ENCODE measurements at regions not wholly inside any gene's neighbourhood (a gene's known extent, or its start where the extent isn't known, plus 50 kb on each side); places are given as distances from the start of the nearest gene placed in this dataset.

DNA sequence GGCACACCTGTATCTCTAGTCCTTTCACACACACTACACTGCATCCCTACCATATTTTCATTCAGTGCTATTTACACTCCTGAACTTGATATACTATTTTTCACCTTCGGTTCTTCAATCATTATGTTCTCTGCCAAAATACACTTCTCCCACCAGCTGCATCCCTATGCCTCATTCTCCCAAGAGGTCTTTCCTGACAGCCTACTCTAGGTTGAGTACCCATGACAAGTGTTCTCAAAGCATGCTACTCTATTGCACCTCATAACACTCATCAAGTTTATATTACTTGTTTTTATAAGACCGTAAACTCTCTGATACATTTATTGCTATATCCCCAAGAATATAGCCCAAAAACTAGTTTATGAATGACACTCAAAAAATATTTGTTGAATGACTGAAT is 549.5 kb downstream of the PYDC2 start:
- no peak overlapping the region for H3K4me3 ChIP-seq
- no peak for TF ChIP-seq CTCF (IDR thresholded peaks at IDR 0.05; ENCODE audit: control extremely low read depth, extremely low read depth)
- H3K36me3 ChIP-seq (ENCODE audit: control insufficient read depth in 4 of 4, insufficient read depth in 4 of 4, low read length in 4 of 4): no peaks in the 10 kb centered on the region
- ATAC-seq (ENCODE audit: insufficient read depth, low FRiP score) (no peak), DNase-seq (no peak)
- H3K27ac ChIP-seq (ENCODE audit: low read depth in 1 of 2, low read length in 1 of 2): no peak overlapping the region
- H3K9me3 ChIP-seq (ENCODE audit: control insufficient read depth in 4 of 4, insufficient read depth in 3 of 4, low read length in 3 of 4): peaks cover 0 to 3% (median 0%) of the 10 kb centered on the region in 4 donors
- H3K9ac ChIP-seq (ENCODE audit: insufficient read depth in 1 of 2, low read length in 2 of 2): no peak overlapping the region
- no peaks in the 10 kb centered on the region for H3K4me1 ChIP-seq (ENCODE audit: control insufficient read depth in 5 of 5, insufficient read depth in 5 of 5, low read length in 5 of 5)
- no peaks in the 10 kb centered on the region for H3K27me3 ChIP-seq (ENCODE audit: control insufficient read depth in 3 of 3, insufficient read depth in 3 of 3, low read length in 2 of 3)
- WGBS, 2 donors: 36 to 46% methylated on average over 2 of the region's 2 CpGs

DNA sequence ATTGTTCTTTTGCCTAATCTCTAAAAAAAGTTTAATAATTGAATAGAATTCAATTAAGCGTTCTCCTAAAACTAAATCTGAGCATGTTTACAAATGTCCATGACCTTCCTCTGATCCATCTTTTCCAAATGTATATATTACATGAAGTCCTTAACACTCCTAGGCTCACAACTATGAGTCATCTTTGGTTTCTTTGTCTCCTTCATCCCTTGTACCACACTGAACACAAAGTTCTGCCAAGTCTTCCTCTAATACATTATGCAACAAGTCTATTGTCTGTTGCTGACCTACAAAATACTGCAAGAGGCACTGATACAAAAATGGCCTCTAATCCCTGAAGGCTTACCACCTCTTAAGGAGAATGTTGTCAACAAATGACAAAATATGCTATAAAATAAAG is 550.2 kb downstream of the PYDC2 start:
- H3K36me3 ChIP-seq (ENCODE audit: control insufficient read depth in 4 of 4, insufficient read depth in 4 of 4, low read length in 4 of 4): no peaks in the 10 kb centered on the region
- TF ChIP-seq CTCF (IDR thresholded peaks at IDR 0.05; ENCODE audit: control extremely low read depth, extremely low read depth): no peak
- H3K27me3 ChIP-seq (ENCODE audit: control insufficient read depth in 3 of 3, insufficient read depth in 3 of 3, low read length in 2 of 3): no peaks in the 10 kb centered on the region
- H3K9me3 ChIP-seq (ENCODE audit: control insufficient read depth in 4 of 4, insufficient read depth in 3 of 4, low read length in 3 of 4): peaks cover 0 to 3% (median 0%) of the 10 kb centered on the region in 4 donors
- WGBS, 2 donors: 79 to 93% methylated on average over 1 of the region's 1 CpG
- no peaks in the 10 kb centered on the region for H3K4me1 ChIP-seq (ENCODE audit: control insufficient read depth in 5 of 5, insufficient read depth in 5 of 5, low read length in 5 of 5)
- no peak for ATAC-seq (ENCODE audit: insufficient read depth, low FRiP score)
- H3K4me3 ChIP-seq: no peak overlapping the region
- no peak overlapping the region for H3K27ac ChIP-seq (ENCODE audit: low read depth in 1 of 2, low read length in 1 of 2)
- no peak for DNase-seq
- no peak overlapping the region for H3K9ac ChIP-seq (ENCODE audit: insufficient read depth in 1 of 2, low read length in 2 of 2)

GRCh38 chr3:192013110-192013509 is 552.1 kb downstream of the PYDC2 start:
- no peaks in the 10 kb centered on the region for H3K27me3 ChIP-seq (ENCODE audit: control insufficient read depth in 3 of 3, insufficient read depth in 3 of 3, low read length in 2 of 3)
- no peaks in the 10 kb centered on the region for H3K4me1 ChIP-seq (ENCODE audit: control insufficient read depth in 5 of 5, insufficient read depth in 5 of 5, low read length in 5 of 5)
- H3K4me3 ChIP-seq: no peak overlapping the region
- peaks cover 0 to 3% (median 0%) of the 10 kb centered on the region in 4 donors for H3K9me3 ChIP-seq (ENCODE audit: control insufficient read depth in 4 of 4, insufficient read depth in 3 of 4, low read length in 3 of 4)
- no peak overlapping the region for H3K27ac ChIP-seq (ENCODE audit: low read depth in 1 of 2, low read length in 1 of 2)
- WGBS, 2 donors: 82 to 91% methylated on average over 1 of the region's 1 CpG
- ATAC-seq (ENCODE audit: insufficient read depth, low FRiP score) (no peak), DNase-seq (no peak)
- no peak for TF ChIP-seq CTCF (IDR thresholded peaks at IDR 0.05; ENCODE audit: control extremely low read depth, extremely low read depth)
- H3K9ac ChIP-seq (ENCODE audit: insufficient read depth in 1 of 2, low read length in 2 of 2): no peak overlapping the region
- no peaks in the 10 kb centered on the region for H3K36me3 ChIP-seq (ENCODE audit: control insufficient read depth in 4 of 4, insufficient read depth in 4 of 4, low read length in 4 of 4)

GRCh38 chr3:192022412-192022811 is 561.4 kb downstream of the PYDC2 start:
- Histone ChIP-seq H3K4me3 (no peak overlapping the region), H3K4me1 (ENCODE audit: control insufficient read depth in 5 of 5, insufficient read depth in 5 of 5, low read length in 5 of 5) (no peaks in the 10 kb centered on the region), H3K27me3 (ENCODE audit: control insufficient read depth in 3 of 3, insufficient read depth in 3 of 3, low read length in 2 of 3) (no peaks in the 10 kb centered on the region), H3K27ac (ENCODE audit: low read depth in 1 of 2, low read length in 1 of 2) (no peak overlapping the region), H3K9ac (ENCODE audit: insufficient read depth in 1 of 2, low read length in 2 of 2) (no peak overlapping the region), H3K9me3 (ENCODE audit: control insufficient read depth in 4 of 4, insufficient read depth in 3 of 4, low read length in 3 of 4) (peaks cover 0 to 3% (median 0%) of the 10 kb centered on the region in 4 donors), H3K36me3 (ENCODE audit: control insufficient read depth in 4 of 4, insufficient read depth in 4 of 4, low read length in 4 of 4) (no peaks in the 10 kb centered on the region)
- ATAC-seq (ENCODE audit: insufficient read depth, low FRiP score) (no peak), DNase-seq (no peak)
- WGBS, 2 donors: 65 to 75% methylated on average over 2 of the region's 2 CpGs
- no peak for TF ChIP-seq CTCF (IDR thresholded peaks at IDR 0.05; ENCODE audit: control extremely low read depth, extremely low read depth)
